HPDE6-E6E7 (cell line): ENCODE measurements at regions not wholly inside any gene's neighbourhood (a gene's known extent, or its start where the extent isn't known, plus 50 kb on each side); places are given as distances from the start of the nearest gene placed in this dataset.

Source experiments
- DNase-seq: peaks from one replicate; pipeline ENCODE4 v3.0.0; 2011; ENCODE audit warnings: missing footprints; ENCODE audit errors: extremely low spot score

DNA sequence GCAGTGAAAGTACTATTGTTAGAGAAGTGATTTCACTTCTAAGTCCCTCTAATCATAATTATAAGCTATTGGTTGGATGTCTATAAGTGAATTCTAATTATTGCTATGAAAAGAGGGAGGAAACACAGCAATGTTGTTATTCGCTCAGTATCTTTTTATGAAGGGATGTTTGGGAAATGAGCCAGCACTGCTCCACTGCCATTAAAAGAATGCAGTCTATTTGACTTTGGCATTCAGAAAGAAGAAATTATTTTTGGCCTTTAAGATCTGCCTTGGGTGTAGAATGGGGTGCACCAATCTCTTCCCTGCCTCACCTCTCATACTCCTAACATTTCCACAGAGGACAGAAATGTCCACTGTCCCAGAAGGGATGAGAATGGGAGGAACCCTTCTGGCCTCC, 332.0 kb downstream of the SPATA31D1 start:
- no peak for DNase-seq

DNA sequence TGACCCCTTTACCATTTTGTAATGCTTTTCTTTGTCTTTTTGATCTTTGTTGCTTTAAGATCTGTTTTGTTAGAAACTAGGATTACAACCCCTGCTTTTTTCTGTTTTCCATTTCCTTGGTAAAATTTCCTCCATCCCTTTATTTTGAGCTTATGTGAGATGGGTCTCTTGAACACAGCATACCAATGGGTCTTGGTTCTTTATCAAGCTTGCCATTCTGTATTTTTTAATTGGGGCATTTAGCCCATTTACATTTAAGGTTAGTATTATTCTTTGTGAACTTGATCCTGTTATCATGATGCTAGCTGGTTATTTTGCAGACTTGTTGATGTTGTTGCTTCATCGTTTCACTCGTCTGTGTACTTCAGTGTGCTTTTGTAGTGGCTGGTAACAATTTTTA, 337.3 kb downstream of the SPATA31D1 start:
- no peak for DNase-seq

GRCh38 chr9:82327641-82328040, 339.1 kb downstream of the SPATA31D1 start:
- DNase-seq: no peak

GRCh38 chr9:82331079-82331478, 342.5 kb downstream of the SPATA31D1 start:
- no peak for DNase-seq

DNA sequence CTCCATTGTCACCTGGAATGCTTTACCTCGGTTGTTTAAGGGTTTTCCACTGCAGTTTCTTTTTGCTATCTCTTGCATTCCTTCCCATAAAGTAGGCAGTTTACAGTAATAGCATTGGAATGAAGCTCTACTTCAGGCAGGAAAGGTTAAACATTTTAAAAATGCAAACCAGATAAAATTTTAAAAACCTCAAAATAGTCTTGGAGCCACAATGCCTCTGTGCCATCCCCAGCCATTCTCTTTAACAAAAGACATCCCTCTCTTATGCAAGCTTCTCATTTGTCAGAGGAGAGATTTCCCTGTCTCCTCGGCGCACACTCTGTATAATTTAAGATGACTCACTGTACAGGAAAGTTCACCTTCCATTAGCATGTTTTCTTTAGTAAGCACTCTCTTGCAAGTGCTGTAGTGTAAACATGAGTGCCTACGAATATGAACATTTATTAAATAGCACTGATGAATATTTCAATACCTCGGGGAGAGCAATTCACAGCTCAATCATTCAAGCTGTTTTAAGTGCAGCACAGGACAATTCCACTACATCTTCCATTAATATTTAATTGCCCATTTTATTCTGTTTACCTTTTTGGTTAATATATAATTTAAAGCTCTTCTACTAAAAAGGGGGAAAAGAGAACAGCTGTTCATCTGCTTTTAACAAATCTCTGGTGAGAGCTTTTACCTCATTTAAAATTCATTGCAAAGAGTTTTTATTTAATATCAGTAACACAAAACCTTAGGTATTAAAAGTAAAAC, 343.6 kb downstream of the SPATA31D1 start:
- DNase-seq: peak; percentile 71

DNA sequence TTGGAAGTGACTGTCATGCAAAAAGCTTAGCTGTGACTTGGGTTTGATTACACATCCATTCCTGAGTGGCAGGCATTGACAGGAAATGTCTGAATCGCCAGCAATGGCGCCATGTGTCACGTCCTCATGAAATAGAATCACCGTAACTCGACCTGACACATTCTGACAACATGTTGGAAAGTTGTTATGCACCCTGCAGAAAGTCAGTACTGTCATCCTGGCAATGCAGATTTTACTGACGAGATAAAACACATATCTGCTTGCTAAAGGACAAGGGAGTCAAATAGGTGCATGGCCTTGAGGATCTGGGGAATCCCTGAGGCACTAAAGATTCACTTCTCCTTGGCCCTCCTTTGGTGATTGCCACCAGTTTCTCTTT, 344.2 kb downstream of the SPATA31D1 start:
- peak; percentile 16 for DNase-seq

DNA sequence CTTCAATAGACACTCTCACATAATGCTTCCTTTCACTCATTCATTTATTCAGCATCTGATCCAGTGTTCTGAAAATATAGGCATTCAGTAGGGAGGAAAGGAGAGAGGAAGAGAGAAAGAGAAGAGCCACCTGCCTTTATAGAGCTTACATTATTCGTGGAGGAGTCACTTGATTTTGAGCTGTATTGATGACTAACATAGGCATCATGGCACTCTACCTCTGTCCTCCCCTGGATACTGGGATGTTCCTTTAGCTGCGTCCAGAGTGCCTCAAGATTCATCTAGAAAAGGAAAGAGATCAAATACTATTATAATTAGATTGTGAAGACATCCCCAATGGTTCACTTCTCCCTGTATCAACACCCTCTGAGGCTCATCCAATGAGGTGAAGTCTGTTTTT, 345.1 kb downstream of the SPATA31D1 start:
- DNase-seq: peak; percentile 17

DNA sequence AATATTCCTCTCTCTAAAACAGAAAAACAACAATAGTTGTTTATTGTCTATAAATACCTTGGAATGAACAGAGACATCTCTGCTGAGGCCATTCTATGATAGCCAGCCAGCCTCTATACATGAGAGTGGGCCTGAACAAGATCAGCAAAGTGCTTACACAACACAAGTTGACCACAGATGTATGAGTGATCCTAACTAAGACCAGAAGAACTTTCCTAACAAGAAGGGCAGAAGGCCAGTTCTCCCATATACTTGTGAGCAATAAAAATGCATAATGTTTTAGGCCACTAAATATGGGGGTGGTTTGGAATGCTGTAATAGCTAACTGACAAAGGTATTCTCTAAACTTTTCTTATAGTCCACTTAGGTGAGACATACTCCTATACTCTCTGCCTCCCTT, 345.7 kb downstream of the SPATA31D1 start:
- no peak for DNase-seq

GRCh38 chr9:82337351-82337750, 348.8 kb downstream of the SPATA31D1 start:
- no peak for DNase-seq

DNA sequence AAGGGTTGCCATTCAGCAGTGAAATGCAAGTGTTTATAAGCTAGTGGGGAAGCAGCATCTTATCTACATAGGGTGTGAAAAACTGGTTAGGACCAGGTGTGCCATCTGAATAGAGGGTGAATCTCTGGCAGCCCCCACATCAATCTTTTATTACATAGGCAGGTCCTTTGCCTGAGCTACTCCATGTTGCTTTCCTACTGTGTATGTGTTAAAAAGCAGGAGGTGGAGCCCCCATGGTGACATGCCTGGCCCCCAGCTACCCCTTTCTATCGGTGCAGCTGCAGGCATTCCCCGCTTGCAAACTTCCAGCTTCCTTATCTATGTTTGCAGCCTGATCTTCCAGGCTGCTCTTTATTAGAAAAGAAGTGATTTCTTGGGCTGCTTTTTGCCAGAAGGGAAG, 353.5 kb downstream of the SPATA31D1 start:
- DNase-seq: no peak

DNA sequence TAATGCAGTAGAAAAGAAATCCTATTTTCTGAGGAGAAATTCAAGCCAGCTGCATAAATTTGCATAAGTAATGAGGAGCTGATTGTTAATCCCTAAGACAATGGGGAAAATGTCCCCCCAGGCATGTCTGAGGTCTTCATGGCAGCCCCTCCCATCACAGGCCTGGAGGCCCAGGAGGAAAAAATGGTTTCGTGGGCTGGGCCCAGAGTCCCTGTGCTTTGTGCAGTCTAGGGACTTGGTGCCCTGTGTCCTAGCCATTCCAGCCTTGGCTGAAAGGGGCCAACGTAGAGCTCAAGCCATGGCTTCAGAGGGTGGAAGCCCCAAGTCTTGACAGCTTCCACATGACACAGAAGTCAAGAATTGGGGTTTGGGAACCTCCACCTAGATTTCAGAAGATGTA, 357.5 kb downstream of the SPATA31D1 start:
- no peak for DNase-seq

- no peak for DNase-seq
Observed at GRCh38 chr9:82353631-82354278, 365.2 kb downstream of the SPATA31D1 start.

DNA sequence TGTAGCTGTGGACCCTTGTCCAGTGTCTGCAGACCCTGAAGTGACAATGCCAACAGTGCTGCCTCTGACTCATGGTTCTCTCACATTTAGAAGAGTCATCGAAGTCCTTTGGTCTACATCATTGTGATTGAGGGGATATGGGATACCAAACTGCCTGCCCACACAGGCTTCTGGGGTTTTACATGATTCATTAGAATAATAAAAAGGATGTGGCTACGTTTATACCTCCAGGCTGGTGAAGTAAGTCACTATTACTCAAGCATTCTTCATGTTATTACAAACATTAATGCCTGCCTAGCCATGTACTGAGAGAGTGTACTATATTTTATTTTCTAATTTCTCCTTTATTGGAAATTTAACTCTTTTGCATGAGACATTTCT, 365.7 kb downstream of the SPATA31D1 start:
- DNase-seq: peak; percentile 79

DNA sequence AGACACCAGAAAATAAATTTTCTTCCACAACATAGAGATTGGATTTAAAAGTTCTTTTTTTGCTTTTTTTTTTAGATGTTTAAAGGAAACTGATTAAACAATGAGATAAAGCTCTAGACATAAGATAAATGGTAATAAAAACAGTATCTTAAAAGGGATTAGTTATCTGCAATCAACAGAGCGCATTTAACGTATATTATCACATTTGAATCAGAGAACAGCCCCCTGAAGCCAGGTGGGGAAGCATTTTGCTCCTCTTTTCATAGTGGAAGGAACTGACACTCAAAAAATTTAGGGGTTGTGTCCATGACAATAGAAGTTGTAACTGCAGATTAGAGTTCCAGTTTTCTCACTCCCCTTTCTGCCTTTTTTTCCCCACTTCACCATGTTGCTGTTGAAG, 367.6 kb downstream of the SPATA31D1 start:
- no peak for DNase-seq

GRCh38 chr9:82356871-82357270, 368.3 kb downstream of the SPATA31D1 start:
- DNase-seq: no peak

DNA sequence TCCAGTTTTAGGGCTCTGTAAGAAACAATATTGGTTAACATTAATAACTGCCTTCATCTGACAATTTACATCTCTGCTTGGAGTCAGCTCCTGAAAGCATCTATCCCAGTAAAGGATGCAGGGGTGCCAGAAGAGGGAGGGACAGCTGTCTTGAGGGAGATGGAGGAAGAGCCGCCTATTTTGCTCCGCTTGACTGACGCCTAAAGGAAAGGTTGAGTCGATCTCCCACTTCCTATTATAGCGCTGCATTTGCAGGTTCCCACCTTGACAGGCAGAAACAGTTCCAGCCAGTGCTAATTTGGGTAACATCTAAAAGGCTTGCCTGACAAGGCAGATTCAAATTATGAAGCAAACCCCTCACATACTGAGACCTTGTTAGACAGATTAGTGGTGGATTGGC, 374.6 kb downstream of the SPATA31D1 start:
- DNase-seq: no peak

GRCh38 chr9:82363682-82364081, 375.1 kb downstream of the SPATA31D1 start:
- DNase-seq: no peak

DNA sequence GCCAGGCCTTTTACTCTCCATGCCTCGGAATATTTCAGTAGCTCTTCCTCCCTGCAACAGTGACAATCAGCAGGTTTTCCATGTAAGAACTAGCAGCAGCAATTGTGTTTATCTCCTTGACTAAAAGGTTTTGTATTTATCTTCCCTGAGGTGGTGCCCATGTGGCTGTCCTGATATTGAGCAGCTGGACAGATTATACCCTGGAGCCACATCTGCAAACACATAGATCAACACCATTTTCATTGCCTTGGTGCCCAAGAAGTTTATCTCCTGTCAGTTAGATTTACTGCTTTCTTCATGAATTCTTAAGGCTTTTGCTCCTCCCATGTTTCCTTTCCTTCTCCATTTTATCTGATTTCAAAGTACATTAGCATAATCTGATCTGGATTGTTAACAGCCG, 378.4 kb downstream of the SPATA31D1 start:
- DNase-seq: no peak

DNA sequence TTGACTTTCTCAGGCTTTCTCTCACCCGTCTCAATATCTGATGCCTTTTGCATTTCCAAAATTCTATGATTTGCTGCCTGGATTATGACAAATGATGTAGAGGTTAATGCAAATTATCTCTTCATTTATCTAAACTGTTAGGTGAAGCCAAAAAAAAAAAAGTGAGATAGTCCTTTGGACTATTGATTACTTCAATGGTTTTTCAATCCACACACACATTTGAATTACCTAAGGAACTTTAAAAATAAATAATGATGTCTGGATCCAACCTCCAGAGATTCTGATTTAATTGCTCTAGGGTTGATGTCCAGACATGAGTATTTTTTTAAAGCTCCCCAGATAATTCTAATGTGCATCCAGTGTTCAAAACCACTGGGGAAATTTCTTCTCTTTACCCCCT, 379.4 kb downstream of the SPATA31D1 start:
- no peak for DNase-seq

- no peak for DNase-seq
Observed at GRCh38 chr9:82369251-82369945, 380.8 kb downstream of the SPATA31D1 start.

- no peak for DNase-seq
Observed at GRCh38 chr9:82375041-82375440, 386.5 kb downstream of the SPATA31D1 start.

DNA sequence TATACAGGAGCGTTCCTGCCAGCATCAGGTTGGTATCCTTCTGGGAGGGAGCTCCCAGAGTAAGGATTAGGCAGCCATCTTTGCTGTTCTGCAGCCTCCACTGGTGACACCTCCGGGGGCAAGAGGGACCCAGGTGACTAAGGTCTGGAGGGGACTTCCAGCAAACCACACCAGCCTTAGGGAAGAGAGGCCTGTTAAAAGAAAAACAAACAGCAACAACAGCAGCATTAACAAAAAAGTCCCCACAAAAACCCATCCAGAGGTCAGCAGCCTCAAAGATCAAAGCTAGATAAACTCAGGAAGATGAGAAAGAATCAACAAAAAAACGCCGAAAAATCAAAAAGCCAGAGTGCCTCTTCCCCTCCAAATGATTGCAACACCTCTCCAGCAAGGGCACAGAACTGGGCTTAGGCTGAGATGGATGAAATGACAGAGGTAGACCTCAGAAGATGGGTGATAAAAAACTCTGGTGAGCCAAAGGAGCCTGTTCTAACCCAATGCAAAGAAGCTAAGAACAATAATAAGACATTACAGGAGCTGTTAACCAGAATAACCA, 388.2 kb downstream of the SPATA31D1 start:
- no peak for DNase-seq
